Heart left ventricle (tissue), 13 donors: ENCODE measurements at regions not wholly inside any gene's neighbourhood (a gene's known extent, or its start where the extent isn't known, plus 50 kb on each side); places are given as distances from the start of the nearest gene placed in this dataset.

Source experiments
- CTCF ChIP-seq, 12 donors: fragments of 200-600 bp; sonication (generic) in 4 of 12; IDR thresholded peaks; one replicate each; pipeline versions ENCODE4 v1.5.0 to v1.8.0; 2018 to 2022; ENCODE audit warnings: antibody characterized with exemption in 12 of 12, mild to moderate bottlenecking in 5 of 12
- POLR2A ChIP-seq, 2 donors: fragments of 450-650 bp; IDR thresholded peaks; one replicate each; pipeline ENCODE4 v1.6.1; 2017; ENCODE audit warnings: antibody characterized with exemption in 2 of 2, mild to moderate bottlenecking in 2 of 2, moderate library complexity in 2 of 2
- donor health status: ischemic (EF 13 %, LVEDD 7.1; RV severe dilation, severe dysfunction).
- donor health status: DM: no; HTN: yes; CAD: no.
- donor health status: DM: no; HTN: no; CAD: no.
- donor health status: ischemic (EF 25% LVEDD 6.9; RV normal size, moderate dysfunction).
- donor health status: ischemic (EF 25% LVEDD 5.7; RV mildly dilated, moderate dysfunction).
- donor health status: ischemic (EF 35%, LVEDD 5.7; RV mildly dilated, moderate dysfunction).
- donor health status: nonischemic (EF 11% LVEDD 7.7; RV severe dilation, severe dysfunction).
- donor health status: DM: yes; HTN: yes; CAD: no.
- donor health status: PGD.
- donor health status: ischemic (EF 29% LVEDD 5.4; RV normal size, mild dysfunction).
- donor health status: nonischemic (EF 23%, LVEDD 6.1; RV moderate dilation, normal function).

GRCh38 chr6:147700436-147701209 lies 192.1 kb downstream of the SAMD5 start:
- no peak for TF ChIP-seq CTCF (IDR thresholded peaks at IDR 0.05)
- TF ChIP-seq POLR2A (IDR thresholded peaks at IDR 0.05): no peak
